ENCODE measurements at regions not wholly inside any gene's neighbourhood (a gene's known extent, or its start where the extent isn't known, plus 50 kb on each side); places are given as distances from the start of the nearest gene placed in this dataset.

DNA sequence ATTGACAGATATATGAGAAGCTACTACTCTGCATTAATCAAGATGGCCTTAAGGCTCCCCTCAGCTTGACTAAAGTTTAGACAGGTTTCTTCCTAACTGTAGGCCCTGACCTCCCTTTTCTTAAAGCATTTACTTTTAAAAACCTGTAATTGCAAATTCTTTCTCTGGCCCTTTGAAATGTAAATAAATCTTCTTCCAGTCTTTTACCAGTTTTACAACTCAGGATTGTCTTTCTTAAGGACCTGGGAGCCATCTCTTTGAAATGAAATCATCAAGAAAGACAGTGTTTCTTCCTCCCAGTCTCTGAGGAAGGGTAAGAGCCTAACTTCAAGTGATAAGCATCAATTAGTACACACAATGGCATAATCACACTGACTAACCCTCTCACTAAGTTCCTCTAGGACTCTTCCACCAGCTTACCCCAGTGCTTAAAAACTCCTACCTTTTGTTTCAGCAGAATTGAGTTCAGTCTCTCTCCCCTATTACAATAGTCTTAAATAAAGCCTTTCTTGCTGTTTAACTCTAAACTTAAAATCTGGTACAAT is 58.7 kb upstream of the CDH20 start:
- DNase-seq (ENCODE audit: low spot score) = no peak

DNA sequence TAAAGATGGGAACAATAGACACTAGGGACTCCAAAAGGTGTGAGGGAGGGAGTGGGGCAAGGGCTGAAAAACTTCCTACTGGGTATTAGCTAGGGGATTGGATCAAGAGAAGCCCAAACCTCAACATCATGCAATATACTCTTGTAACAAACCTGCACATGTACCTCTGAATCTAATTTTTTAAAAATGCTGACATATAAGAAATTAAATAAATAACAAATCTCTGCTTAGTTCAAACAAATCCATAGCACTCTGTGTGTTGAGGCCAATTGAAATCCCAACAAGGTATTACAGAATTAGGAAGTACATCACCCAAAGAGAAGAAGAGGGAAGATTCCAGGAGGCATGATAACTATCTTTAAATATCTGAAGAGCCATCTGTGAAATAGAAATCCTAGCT is 55.4 kb upstream of the CDH20 start:
- DNase-seq (ENCODE audit: low spot score) = no peak

DNA sequence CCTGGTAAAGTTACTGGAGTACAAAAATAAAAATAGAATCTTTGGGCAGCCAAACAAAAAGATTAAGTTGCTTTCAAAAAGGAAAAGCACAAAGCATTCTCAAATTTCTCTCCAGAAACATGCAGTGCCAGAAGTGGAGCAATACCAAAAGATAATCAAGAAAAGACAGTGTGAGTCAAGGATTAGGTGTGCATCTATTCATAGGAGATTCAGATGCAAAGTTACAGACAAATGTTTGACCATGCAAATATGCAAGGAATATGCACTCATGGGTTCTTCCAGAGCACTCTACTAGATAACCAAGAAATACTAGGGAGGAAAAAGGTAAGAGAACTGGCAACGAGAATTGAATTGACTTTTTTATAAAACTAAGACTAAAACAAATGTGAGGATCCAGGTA is 51.8 kb upstream of the CDH20 start:
- no peak for DNase-seq (ENCODE audit: low spot score)

DNA sequence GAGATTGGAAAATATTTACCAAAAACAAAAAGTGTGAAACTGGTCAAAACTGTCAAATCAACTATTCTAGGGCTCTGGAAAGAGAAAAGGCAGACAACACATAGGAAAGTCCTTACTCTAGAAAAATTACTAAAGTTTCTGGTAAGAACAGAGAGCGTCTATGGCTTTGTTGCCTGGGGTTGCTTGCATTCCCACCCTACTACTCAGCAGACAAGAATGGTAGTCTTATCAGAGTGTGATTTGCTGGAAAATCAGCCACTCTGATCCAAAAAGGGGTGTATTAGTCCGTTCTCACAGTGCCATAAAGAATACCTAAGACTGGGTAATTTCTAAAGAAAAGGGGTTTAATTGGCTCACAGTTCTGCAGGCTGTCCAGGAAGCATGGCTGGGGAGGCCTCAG is 50.3 kb upstream of the CDH20 start:
- no peak for DNase-seq (ENCODE audit: low spot score)

Measured in HuH-7.5 (cell line).